ENCODE measurements at regions not wholly inside any gene's neighbourhood (a gene's known extent, or its start where the extent isn't known, plus 50 kb on each side); places are given as distances from the start of the nearest gene placed in this dataset.
"Not testable (repeated sequence)": the region's sequence is repeated elsewhere in the genome, so short reads cannot be mapped to it uniquely, and the experiment has no call there.

DNA sequence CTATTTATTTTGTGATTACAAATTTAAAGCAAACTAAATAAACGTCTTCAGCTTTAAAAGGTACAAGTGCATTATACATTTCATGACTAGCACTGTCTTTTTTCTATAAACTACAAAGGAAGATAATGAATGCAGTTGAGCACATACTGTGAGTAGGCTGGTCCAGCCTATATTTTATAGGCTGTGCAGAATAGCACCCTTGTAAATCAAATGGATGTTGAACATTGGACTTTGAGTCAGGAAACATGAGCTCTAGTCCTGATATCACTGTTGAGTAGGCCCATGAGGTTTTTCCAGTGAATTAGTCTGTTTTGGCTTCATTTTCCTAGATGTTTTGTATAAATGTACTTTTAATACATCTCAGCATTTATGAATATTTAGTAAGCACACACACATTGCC is 447.3 kb upstream of the KCNMB2 start:
- no peak for DNase-seq

GRCh38 chr3:178090899-178091298 is 445.3 kb upstream of the KCNMB2 start:
- DNase-seq: no peak

GRCh38 chr3:178095522-178095921 is 440.7 kb upstream of the KCNMB2 start:
- no peak for DNase-seq

- no peak for DNase-seq
These were observed 439.3 kb upstream of the KCNMB2 start for GRCh38 chr3:178096955-178097354.

DNA sequence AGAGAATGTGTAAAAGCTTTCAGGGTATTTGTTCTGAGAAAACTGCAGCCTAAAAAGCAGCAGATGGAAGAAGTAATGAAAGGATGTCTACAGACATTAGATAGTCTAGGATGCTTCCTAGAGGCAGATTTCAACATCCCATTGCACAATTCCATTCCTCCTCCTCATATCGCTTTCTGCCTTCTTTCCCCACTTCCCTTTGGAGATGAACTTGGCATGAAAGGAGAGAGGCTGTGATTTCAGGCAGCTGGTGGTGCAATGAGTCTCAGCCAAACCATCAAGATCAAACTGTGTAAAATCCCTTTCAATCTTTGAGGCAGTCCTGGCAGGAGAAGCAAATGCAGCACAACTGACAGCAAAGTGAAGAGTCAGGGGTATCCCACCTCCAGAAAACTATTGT is 438.7 kb upstream of the KCNMB2 start:
- DNase-seq: no peak

DNA sequence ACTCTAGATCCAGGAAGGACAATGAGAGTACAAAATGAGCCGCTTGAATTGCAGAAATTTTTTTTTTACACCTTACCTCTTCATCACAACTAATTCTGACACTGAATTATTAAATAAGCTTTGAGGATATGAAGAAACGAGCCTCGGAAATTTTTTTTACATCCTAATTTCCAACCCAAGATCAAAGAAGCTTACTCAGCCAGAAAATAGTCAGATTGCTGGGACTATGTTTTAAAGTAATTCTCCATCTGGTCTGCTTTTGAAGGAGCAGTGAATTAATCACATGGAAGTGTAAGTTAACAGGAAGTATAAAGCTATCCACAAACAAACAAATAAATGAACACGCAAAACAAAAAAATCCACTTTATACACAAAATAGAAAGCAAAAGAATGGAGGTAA is 437.0 kb upstream of the KCNMB2 start:
- DNase-seq: no peak

GRCh38 chr3:178099862-178100261 is 436.4 kb upstream of the KCNMB2 start:
- no peak for DNase-seq

- no peak for DNase-seq
These were observed 435.3 kb upstream of the KCNMB2 start for GRCh38 chr3:178100908-178101307.

DNA sequence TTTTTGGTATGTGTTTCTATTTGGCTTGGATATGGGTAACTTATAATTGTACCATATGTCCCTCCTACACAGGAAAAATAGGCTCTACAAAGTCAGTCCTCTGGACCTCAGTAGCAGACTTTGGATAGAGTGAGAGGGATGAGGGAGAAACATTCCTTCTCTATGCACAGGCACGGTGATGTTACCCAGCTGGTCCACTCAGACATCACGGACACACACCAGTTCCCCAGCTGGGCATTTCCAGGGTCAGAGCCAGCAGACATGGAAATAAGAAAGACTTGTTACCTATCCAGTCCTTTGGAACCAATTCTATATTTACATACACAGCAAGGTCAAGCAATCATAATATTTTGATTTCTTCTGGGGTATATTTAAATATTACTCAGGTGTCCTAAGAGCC is 433.1 kb upstream of the KCNMB2 start:
- no peak for DNase-seq

DNA sequence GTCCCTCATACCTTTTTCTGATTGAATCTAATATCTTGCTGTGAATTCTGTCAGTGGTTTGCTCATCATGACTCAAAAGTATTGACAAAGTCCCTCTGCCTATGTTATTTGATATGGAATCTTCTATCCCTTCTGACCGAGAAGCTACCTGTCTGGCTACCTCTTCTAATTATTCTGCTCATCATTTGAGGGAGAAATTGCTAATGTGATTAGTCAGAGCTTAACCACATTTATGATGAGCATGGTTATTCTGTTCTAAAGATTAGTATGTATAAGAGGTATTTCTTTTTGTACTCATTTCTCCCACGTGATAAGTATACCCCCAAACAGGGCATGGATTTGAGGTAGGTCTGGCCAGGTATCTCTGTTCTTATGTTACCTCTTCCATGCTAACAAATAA is 428.4 kb upstream of the KCNMB2 start:
- DNase-seq: no peak

- DNase-seq: no peak
These were observed 426.5 kb upstream of the KCNMB2 start for GRCh38 chr3:178109691-178110090.

DNA sequence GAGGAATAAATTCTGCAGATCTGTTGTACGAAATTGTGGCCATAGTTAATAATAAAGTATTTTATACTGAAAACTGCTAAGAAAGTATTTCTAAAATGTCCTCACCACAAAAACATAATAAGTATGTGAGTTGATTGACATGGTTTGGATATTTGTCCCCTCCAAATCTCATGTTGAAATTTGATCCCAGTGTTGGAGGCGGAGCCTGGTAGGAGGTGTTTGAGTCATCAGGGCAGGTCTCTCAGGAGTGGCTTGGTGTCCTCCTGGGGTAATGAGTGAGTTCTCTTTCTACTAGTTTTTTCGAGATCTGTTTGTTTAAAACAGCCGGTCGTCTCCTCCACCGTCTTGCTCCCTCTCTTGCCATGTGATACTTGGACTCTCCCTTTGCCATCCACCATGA is 424.1 kb upstream of the KCNMB2 start:
- DNase-seq: no peak

DNA sequence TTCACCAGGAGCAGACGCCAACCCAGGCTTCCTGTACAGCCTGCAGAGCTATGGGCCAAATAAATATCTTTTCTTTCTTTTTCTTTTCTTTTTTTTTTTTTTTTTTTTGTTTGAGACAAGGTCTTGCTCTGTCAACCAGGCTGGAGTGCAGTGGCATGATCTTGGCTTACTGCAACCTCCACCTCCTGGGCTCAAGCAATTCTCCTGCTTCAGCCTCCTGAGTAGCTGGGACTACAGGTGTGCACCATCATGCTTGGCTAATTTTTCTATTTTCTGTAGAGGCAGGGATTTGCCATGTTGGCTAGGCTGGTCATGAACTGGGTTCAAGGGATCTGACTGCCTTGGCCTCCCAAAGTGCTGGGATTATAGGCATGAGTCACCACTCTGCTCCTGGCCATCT is 423.7 kb upstream of the KCNMB2 start:
- not testable (repeated sequence) for DNase-seq

DNA sequence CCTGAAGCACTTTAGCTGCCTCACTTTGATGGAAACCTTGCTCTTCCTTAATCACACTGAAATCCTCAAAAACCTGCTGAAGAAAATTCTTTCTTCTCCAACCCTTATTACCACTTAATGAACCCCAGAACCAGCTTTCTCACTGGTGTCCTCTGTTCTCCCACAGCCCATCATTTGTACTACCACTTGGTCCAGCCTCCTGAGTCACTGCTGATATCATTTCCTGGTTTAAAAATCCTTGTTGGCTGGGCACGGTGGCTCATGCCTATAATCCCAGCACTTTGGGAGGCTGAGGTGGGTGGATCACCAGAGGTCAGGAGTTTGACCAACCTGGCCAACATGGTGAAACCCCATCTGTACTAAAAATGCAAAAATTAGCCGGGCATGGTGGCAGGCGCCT is 418.6 kb upstream of the KCNMB2 start:
- DNase-seq: no peak

GRCh38 chr3:178119608-178120295 is 416.5 kb upstream of the KCNMB2 start:
- not testable (repeated sequence) for DNase-seq

- DNase-seq: no peak
These were observed 415.9 kb upstream of the KCNMB2 start for GRCh38 chr3:178120367-178120766.

DNA sequence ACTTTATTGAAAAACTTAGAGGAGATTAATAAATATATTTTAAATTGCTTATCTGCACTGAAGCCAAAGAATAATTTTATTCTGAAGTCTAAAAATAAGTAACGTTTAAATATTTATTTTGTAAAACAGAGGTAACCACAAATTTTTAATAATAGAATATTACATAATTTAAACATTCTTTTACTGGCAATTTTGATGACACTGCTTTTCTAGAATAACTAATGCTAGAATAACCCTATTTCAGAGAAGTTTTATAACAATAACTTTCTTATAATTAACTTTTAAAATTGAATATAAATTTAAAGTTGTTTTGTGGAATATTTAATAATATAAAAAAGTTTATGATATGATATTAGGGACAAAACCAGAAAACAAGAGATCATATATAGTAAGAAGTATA is 409.6 kb upstream of the KCNMB2 start:
- DNase-seq: no peak

- no peak for DNase-seq
These were observed 409.0 kb upstream of the KCNMB2 start for GRCh38 chr3:178127221-178127620.

DNA sequence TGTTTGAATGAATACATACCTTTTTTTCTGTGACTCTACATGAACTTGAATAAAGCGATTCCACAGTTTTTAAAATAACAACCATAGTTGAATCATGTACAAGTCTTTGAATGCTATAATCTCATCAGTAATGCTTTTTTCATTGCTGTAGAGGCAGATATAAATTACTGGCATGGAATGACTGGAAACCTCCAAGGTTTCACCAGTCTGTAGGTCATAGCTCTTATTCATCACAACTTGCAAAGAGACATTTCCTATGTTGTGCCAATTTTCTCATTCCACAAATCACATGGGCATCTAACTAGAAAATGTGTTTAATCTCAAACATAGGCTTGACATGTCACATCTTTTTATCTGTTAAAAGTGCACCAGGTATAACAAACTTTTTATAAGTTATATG is 407.1 kb upstream of the KCNMB2 start:
- no peak for DNase-seq

DNA sequence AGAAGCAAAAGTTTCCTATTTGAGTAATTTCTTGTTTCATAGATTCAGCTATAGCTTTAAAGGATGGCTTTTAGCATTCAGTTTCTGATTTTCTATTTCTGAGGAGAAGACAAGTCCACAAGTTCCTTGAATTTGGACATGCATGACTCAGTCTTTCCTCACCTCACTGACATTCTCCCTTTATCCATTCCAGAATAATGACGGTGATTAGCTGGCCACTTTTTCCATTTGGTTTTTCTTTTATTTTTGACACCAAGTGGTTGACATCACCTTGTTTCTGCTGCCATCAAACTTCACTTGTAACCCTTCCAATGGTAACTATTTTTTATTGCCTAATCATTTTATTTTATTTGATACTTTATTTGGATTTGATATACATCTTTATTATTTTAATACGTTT is 404.4 kb upstream of the KCNMB2 start:
- no peak for DNase-seq

DNA sequence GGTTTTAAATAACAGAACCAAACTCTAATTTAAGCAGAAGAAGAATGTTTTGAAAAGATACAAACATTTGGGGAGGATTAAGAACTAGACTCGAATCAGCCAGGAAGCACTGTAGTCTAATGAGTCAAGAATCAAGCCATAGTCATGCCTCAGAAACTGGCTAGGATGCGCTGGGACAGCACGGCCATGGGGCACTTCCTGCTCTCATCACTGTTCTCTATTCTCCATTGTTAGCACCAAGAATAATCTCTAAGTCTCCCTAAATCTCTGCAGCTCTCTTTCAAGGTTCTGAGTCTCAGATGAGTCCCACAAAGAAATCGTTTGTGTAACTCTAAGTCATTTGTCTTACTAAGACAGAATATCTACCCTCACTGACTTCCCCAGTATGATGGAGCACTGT is 399.0 kb upstream of the KCNMB2 start:
- DNase-seq: no peak

- DNase-seq: no peak
These were observed 398.4 kb upstream of the KCNMB2 start for GRCh38 chr3:178137831-178138230.

DNA sequence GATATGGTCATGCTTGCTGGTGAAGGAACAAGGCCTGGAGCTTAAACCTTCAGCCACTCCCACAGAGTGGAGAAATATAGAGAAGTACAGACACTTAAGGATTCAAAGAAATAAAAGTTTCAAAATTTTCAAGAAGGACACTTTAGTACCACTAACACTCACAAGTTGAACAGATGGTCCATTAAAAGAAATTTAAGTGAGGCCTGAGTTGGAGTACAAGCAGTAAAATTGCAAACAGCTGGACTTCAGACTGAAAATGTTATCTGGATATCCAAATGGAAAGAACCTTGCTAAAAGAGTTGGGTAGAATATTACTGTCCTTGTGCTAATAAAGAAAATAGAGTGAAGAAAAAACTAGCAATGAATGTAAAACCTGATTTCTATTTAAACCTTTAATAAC is 397.1 kb upstream of the KCNMB2 start:
- DNase-seq: no peak

DNA sequence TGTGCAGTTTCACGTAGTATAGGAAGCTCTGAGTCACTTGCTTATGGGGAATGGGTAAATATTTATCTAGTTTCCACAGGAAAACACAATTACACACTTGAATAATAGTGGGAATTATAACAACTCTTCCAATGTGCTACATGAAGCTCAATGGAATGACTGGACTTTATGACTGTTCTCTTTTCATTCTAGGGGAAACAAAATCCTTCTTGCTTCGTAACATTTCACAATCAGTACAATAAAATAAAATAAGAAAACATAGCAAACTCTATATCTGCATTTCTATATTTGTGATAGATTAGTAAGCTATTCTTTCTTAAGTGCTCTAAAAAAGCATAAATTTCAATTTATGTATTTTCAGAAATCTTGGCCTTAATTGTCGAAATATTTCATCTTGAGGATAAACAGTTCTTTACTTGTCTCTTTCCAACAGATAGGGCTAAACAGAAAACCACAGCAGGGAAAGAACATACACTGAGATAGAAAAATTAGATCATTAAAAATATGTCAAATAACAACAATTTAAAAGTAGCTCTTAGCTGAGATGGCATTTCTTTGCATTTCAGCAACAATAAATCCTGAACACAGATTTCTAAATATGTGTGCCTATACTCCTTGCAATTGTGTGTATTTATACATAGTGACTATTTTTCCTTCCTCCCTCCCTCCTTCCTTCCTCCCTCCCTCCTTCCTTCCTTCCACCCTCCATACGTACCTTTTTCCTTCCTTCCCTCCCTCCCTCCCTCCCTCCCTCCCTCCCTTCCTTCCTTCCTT is 395.5 kb upstream of the KCNMB2 start:
- no peak for DNase-seq

GRCh38 chr3:178141305-178141684 is 394.9 kb upstream of the KCNMB2 start:
- DNase-seq: not testable (repeated sequence)

Measured in activated CD4-positive, alpha-beta T cell treated with anti-CD3 and anti-CD28 coated beads for 4 hours (primary cell).